H1 (cell line): ENCODE measurements at regions not wholly inside any gene's neighbourhood (a gene's known extent, or its start where the extent isn't known, plus 50 kb on each side); places are given as distances from the start of the nearest gene placed in this dataset.

Experiments used
- CHD1 ChIP-seq: IDR thresholded peaks from 2 replicates; pipeline ENCODE4 v1.6.1; 2012; ENCODE audit warnings: low read depth, low read length, improper control_type of control experiment
- NRF1 ChIP-seq: IDR thresholded peaks from 2 replicates; pipeline ENCODE4 v1.6.1; 2011; ENCODE audit warnings: mild to moderate bottlenecking, low read depth, low read length, improper control_type of control experiment
- SP4 ChIP-seq: IDR thresholded peaks from 2 replicates; pipeline ENCODE4 v1.6.1; 2012; ENCODE audit warnings: low read length, inconsistent platforms
- SRF ChIP-seq: IDR thresholded peaks from 2 replicates; pipeline ENCODE4 v1.6.1; 2011; ENCODE audit warnings: mild to moderate bottlenecking, low read depth, low read length, moderate library complexity

DNA sequence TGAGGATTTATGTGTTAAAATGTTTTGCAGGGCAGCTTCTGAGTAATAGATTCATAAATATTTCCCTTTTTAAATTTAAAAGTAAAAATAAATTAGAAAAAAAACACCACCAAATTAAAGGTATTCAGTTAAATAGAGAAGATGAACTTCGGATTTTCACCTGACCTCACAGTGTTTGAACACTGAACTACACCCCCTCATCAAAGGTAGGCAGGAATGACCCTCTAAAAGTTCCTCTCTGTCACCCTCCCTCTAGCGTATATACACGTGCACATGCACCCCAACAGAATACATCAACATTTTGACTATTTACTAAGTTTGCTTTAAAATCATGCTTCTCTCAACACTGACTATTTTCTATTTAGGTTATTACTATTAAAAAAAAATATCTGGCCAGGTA, 528.3 kb downstream of the QKI start (continued):
- no peak for TF ChIP-seq SRF
- no peak for TF ChIP-seq NRF1
- no peak for TF ChIP-seq SP4
- TF ChIP-seq CHD1 = no peak
- TF ChIP-seq, all 59 proteins: peak for 0
